ENCODE measurements at regions not wholly inside any gene's neighbourhood (a gene's known extent, or its start where the extent isn't known, plus 50 kb on each side); places are given as distances from the start of the nearest gene placed in this dataset.

GRCh38 chr13:47337781-47338507, 441.1 kb upstream of the HTR2A start:
- TF ChIP-seq EZH2 (IDR thresholded peaks at IDR 0.05; ENCODE audit: insufficient read depth, poor library complexity, severe bottlenecking) (no peak), EZH2phosphoT487 (IDR thresholded peaks at IDR 0.05; ENCODE audit: insufficient read depth, low read depth) (no peak)
